Keratinocyte (primary cell): ENCODE measurements at regions not wholly inside any gene's neighbourhood (a gene's known extent, or its start where the extent isn't known, plus 50 kb on each side); places are given as distances from the start of the nearest gene placed in this dataset.

Experiments used
- EZH2 ChIP-seq: IDR thresholded peaks from one replicate; pipeline ENCODE4 v1.6.1; 2012; ENCODE audit warnings: inconsistent platforms, mild to moderate bottlenecking, low read length, moderate library complexity
- TF ChIP-seq, protein P1 (sequence below), 3 experiments: IDR thresholded peaks in 1 of 3; conservative IDR thresholded peaks in 1 of 3; optimal IDR thresholded peaks in 1 of 3; 2 replicates in 2 of 3; 3 replicates in 1 of 3; pipeline versions ENCODE3 to v1.5.1; 2011; ENCODE audit warnings: low read length in 3 of 3, mild to moderate bottlenecking in 3 of 3, moderate library complexity in 2 of 3, control low read depth in 1 of 3, inconsistent platforms in 1 of 3; ENCODE audit not compliant: insufficient read depth in 2 of 3; ENCODE audit errors: extremely low read depth in 1 of 3

DNA sequence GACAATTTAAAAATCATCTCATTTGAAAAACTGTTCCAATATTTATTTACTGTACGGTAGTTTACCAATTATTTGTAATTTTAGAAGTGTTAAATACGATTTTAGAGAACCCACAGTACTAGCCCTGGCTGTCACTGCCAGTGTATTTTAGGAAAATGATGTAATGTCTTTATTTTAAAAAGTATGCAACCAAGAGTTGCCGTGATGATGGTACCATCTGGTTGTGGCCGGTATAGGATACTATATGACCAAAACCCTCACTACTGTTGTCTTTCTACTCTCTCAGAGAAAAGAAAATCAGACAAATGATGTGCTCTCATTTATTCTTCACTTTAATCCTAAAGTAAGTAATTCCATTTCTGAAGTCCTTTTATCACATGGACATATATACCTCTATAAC is 395.0 kb downstream of the FOXG1 start:
- TF ChIP-seq, protein P1, sequence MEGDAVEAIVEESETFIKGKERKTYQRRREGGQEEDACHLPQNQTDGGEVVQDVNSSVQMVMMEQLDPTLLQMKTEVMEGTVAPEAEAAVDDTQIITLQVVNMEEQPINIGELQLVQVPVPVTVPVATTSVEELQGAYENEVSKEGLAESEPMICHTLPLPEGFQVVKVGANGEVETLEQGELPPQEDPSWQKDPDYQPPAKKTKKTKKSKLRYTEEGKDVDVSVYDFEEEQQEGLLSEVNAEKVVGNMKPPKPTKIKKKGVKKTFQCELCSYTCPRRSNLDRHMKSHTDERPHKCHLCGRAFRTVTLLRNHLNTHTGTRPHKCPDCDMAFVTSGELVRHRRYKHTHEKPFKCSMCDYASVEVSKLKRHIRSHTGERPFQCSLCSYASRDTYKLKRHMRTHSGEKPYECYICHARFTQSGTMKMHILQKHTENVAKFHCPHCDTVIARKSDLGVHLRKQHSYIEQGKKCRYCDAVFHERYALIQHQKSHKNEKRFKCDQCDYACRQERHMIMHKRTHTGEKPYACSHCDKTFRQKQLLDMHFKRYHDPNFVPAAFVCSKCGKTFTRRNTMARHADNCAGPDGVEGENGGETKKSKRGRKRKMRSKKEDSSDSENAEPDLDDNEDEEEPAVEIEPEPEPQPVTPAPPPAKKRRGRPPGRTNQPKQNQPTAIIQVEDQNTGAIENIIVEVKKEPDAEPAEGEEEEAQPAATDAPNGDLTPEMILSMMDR (optimal IDR thresholded peaks at IDR 0.05 in 1 of 3, IDR thresholded peaks at IDR 0.05 in 1 of 3, conservative IDR thresholded peaks at IDR 0.05 in 1 of 3; ENCODE audit: extremely low read depth in 1 of 3, insufficient read depth in 2 of 3, low read length in 3 of 3): no peak
- no peak for TF ChIP-seq EZH2
